DOHH2 (cell line): ENCODE measurements at regions not wholly inside any gene's neighbourhood (a gene's known extent, or its start where the extent isn't known, plus 50 kb on each side); places are given as distances from the start of the nearest gene placed in this dataset.

Source experiments
- H3F3A ChIP-seq: fragments of 200-600 bp; sonication (generic), shearing (Covaris generic); 2 replicates; pipeline ENCODE4 v1.6.0; 2016; ENCODE audit warnings: antibody characterized with exemption, mild to moderate bottlenecking; ENCODE audit not compliant: control insufficient read depth, insufficient read depth
- H3K27ac ChIP-seq: fragments of 200-600 bp; sonication (generic); 2 replicates; pipeline ENCODE4 v1.5.1; 2014; ENCODE audit warnings: low read depth, mild to moderate bottlenecking, low read length, moderate library complexity
- H3K27me3 ChIP-seq: fragments of 200-600 bp; sonication (generic); 2 replicates; pipeline ENCODE4 v1.6.1; 2014; ENCODE audit warnings: mild to moderate bottlenecking, low read length, mixed read lengths; ENCODE audit not compliant: control insufficient read depth
- H3K36me3 ChIP-seq: fragments of 200-600 bp; sonication (generic); 2 replicates; pipeline ENCODE4 v1.6.1; 2014; ENCODE audit warnings: mild to moderate bottlenecking, low read length, moderate library complexity, mixed read lengths; ENCODE audit not compliant: control insufficient read depth
- H3K4me1 ChIP-seq: fragments of 200-600 bp; sonication (generic); 2 replicates; pipeline ENCODE4 v1.6.1; 2014; ENCODE audit warnings: mild to moderate bottlenecking, low read length, mixed read lengths; ENCODE audit not compliant: control insufficient read depth
- H3K4me2 ChIP-seq: fragments of 200-600 bp; sonication (generic); 2 replicates; pipeline ENCODE4 v1.6.0; 2014; ENCODE audit warnings: mild to moderate bottlenecking, low read length, moderate library complexity
- H3K4me3 ChIP-seq: fragments of 200-600 bp; sonication (generic); 2 replicates; pipeline ENCODE4 v1.5.1; 2014; ENCODE audit warnings: mild to moderate bottlenecking, low read length, mixed read lengths
- H3K79me2 ChIP-seq: fragments of 200-600 bp; sonication (generic); 2 replicates; pipeline ENCODE4 v1.6.1; 2014; ENCODE audit warnings: mild to moderate bottlenecking, low read length, mixed read lengths; ENCODE audit not compliant: control insufficient read depth
- H3K9me2 ChIP-seq: fragments of 200-600 bp; sonication (generic); replicated peaks from 2 replicates; pipeline ENCODE4 v1.6.1; 2014; ENCODE audit warnings: mild to moderate bottlenecking, low read length, mixed read lengths; ENCODE audit not compliant: control insufficient read depth
- H3K9me3 ChIP-seq: fragments of 200-600 bp; sonication (generic); 2 replicates; pipeline ENCODE4 v1.6.1; 2014; ENCODE audit warnings: antibody characterized with exemption, low read length, mixed read lengths; ENCODE audit not compliant: control insufficient read depth, insufficient read depth
- H4K20me1 ChIP-seq: fragments of 200-600 bp; sonication (generic); 2 replicates; pipeline ENCODE4 v1.6.0; 2014; ENCODE audit warnings: low read depth, mild to moderate bottlenecking, antibody characterized with exemption, low read length, moderate library complexity; ENCODE audit not compliant: control insufficient read depth, insufficient read depth
- EZH2phosphoT487 ChIP-seq: fragments of 200-600 bp; sonication (generic); IDR thresholded peaks from 2 replicates; pipeline ENCODE4 v1.6.1; 2017; ENCODE audit warnings: borderline replicate concordance, mild to moderate bottlenecking, antibody characterized with exemption, low read length, moderate library complexity, mixed read lengths
- TF ChIP-seq, protein P1 (sequence below): fragments of 200-600 bp; sonication (generic); IDR thresholded peaks from one replicate; pipeline ENCODE4 v1.5.1; 2014; ENCODE audit warnings: antibody characterized with exemption, mild to moderate bottlenecking, low read depth, low read length; ENCODE audit not compliant: poor library complexity, severe bottlenecking

DNA sequence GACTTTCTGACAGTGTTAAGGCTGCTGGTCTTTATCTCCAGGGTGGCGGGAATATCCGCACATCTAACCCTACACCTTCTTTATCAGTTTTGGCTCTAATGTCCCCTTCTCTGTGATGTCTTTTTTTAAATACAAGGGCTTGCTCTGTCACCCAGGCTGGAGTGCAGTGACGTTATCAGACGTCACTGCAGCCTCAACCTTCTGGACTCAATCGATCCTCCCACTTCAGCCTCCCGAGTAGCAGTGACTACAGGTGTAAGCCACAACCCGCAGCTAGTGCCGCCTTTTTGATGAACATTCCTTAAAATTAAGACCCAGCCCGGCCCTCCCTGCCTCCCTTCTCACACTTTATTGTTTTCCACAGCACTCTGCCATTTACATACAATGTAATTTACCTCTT is 120.1 kb upstream of the CDH4 start:
- no peaks in the 10 kb centered on the region for H3K4me1 ChIP-seq
- no peaks in the 10 kb centered on the region for H3K9me3 ChIP-seq
- H3K36me3 ChIP-seq = no peaks in the 10 kb centered on the region
- no peaks in the 10 kb centered on the region for H4K20me1 ChIP-seq
- no peaks in the 10 kb centered on the region for H3K9me2 ChIP-seq
- H3K27ac ChIP-seq = no peak overlapping the region
- TF ChIP-seq, protein P1, sequence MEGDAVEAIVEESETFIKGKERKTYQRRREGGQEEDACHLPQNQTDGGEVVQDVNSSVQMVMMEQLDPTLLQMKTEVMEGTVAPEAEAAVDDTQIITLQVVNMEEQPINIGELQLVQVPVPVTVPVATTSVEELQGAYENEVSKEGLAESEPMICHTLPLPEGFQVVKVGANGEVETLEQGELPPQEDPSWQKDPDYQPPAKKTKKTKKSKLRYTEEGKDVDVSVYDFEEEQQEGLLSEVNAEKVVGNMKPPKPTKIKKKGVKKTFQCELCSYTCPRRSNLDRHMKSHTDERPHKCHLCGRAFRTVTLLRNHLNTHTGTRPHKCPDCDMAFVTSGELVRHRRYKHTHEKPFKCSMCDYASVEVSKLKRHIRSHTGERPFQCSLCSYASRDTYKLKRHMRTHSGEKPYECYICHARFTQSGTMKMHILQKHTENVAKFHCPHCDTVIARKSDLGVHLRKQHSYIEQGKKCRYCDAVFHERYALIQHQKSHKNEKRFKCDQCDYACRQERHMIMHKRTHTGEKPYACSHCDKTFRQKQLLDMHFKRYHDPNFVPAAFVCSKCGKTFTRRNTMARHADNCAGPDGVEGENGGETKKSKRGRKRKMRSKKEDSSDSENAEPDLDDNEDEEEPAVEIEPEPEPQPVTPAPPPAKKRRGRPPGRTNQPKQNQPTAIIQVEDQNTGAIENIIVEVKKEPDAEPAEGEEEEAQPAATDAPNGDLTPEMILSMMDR = no peak
- no peak for TF ChIP-seq EZH2phosphoT487
- H3K4me3 ChIP-seq = no peak overlapping the region
- H3K27me3 ChIP-seq = no peaks in the 10 kb centered on the region
- H3K79me2 ChIP-seq = no peaks in the 10 kb centered on the region
- no peaks in the 10 kb centered on the region for H3F3A ChIP-seq
- no peak overlapping the region for H3K4me2 ChIP-seq

DNA sequence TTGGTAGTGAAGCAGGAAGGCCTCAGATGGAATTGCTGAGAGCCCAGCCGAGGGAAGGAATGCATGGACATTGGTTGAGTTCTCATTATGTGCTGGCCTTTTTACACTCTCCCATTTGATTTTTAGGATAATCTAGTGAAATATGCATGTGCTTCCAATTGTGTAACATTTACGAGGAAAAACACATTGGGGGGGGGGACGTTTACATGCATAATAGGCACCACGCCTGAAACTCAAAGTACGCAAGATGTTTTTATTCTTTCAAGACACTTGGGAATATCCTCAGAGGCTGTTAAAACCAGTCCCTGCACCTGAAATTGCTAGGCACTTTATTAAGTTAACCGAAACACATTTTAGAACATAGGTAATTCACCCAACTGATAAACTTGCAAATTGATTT is 118.5 kb upstream of the CDH4 start:
- H3K79me2 ChIP-seq = no peaks in the 10 kb centered on the region
- no peaks in the 10 kb centered on the region for H3K27me3 ChIP-seq
- H3K4me3 ChIP-seq = no peak overlapping the region
- no peaks in the 10 kb centered on the region for H3K9me2 ChIP-seq
- H3F3A ChIP-seq = no peaks in the 10 kb centered on the region
- no peak overlapping the region for H3K27ac ChIP-seq
- no peaks in the 10 kb centered on the region for H3K36me3 ChIP-seq
- TF ChIP-seq, protein P1 = no peak
- TF ChIP-seq EZH2phosphoT487 = no peak
- H3K4me1 ChIP-seq = no peaks in the 10 kb centered on the region
- no peak overlapping the region for H3K4me2 ChIP-seq
- H3K9me3 ChIP-seq = no peaks in the 10 kb centered on the region
- H4K20me1 ChIP-seq = no peaks in the 10 kb centered on the region

DNA sequence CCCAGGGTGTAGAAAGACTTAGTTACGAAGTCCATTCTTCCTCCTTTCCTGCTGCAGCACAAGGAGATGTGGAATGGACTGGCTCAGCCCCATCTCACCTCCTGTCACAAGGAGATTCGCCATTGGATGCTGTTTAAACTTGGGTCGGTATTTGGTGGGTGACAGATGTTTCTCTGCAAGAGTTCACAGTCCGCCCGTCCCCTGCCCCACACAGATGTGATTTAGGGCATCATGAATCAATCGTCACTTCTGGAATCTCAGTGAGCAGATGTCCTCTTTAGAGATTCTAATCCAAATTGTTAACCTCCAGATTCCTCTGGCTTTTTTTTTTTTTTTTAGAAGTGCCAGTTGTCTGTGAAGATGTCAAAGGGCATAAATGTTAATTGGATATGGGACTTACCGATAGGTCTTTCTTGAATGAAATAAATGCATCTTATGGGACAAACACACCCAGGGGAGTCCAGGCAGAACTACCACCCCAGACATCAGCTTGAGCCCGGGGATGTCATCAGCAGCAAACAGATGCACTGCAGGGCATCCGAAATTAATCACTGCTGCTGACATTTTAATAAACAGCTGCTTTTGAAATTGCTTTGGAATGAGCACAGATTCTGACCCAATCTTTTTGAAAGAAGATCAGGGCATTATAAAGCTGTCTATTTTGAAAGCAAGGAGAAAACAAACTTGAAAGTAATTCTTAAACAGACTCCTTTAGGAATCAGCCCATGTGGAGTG is 117.6 kb upstream of the CDH4 start:
- Histone ChIP-seq H3F3A (no peaks in the 10 kb centered on the region), H3K79me2 (no peaks in the 10 kb centered on the region), H3K27ac (no peak overlapping the region), H3K4me1 (no peaks in the 10 kb centered on the region), H4K20me1 (no peaks in the 10 kb centered on the region), H3K4me3 (no peak overlapping the region), H3K9me3 (no peaks in the 10 kb centered on the region), H3K4me2 (no peak overlapping the region), H3K36me3 (no peaks in the 10 kb centered on the region), H3K9me2 (no peaks in the 10 kb centered on the region), H3K27me3 (no peaks in the 10 kb centered on the region)
- TF ChIP-seq EZH2phosphoT487 = no peak
- TF ChIP-seq, protein P1 = no peak

DNA sequence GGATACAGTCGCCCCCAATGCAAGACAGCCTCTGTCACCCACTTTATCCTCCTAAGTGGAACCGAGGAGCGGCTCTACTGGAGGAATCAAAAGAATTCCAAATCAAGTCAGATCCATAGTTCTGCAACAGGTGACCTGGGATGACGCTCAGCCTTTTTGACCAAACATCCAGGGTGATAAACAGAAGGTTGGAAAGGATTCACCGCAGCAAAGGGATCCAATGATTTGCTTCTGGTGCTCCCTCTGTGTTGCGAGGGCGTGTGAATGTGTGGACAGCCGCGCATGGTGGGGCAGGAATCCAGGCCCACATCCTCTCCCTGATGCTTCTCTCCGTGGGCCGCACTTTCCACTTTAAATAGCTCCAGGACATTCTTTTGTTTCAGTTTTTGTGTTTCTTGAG is 116.8 kb upstream of the CDH4 start:
- Histone ChIP-seq H3K9me3 (no peaks in the 10 kb centered on the region), H3K4me3 (no peak overlapping the region), H3K79me2 (no peaks in the 10 kb centered on the region), H3K36me3 (no peaks in the 10 kb centered on the region), H3K9me2 (no peaks in the 10 kb centered on the region), H3K4me2 (no peak overlapping the region), H3K27ac (no peak overlapping the region), H3K27me3 (no peaks in the 10 kb centered on the region), H3F3A (no peaks in the 10 kb centered on the region), H3K4me1 (no peaks in the 10 kb centered on the region), H4K20me1 (no peaks in the 10 kb centered on the region)
- TF ChIP-seq EZH2phosphoT487 = no peak
- TF ChIP-seq, protein P1 = no peak
